Ascending aorta (tissue), 2 donors: ENCODE measurements at regions not wholly inside any gene's neighbourhood (a gene's known extent, or its start where the extent isn't known, plus 50 kb on each side); places are given as distances from the start of the nearest gene placed in this dataset.

Source experiments
- DNase-seq, 2 donors: peaks; one replicate each; pipeline ENCODE4 v3.0.0-alpha.2; 2019; ENCODE audit warnings: low spot score in 2 of 2
- H3K27ac ChIP-seq, 2 donors: fragments of 200-600 bp; sonication (generic); one replicate each; pipeline ENCODE4 v1.5.1; 2016 to 2017; ENCODE audit warnings: mild to moderate bottlenecking in 1 of 2
- H3K27me3 ChIP-seq: fragments of 200-600 bp; sonication (generic); one replicate; pipeline ENCODE4 v1.5.1; 2017
- H3K36me3 ChIP-seq, 2 donors: fragments of 200-600 bp; sonication (generic); one replicate each; pipeline ENCODE4 v1.5.1; 2016
- H3K4me1 ChIP-seq, 2 donors: fragments of 200-600 bp; sonication (generic); one replicate each; pipeline ENCODE4 v1.5.1; 2016 to 2017; ENCODE audit warnings: mild to moderate bottlenecking in 1 of 2
- H3K4me3 ChIP-seq, 2 donors: fragments of 200-600 bp; sonication (generic); one replicate each; pipeline ENCODE4 v1.5.1; 2016 to 2017; ENCODE audit warnings: mild to moderate bottlenecking in 1 of 2
- H3K9me3 ChIP-seq, 2 donors: fragments of 200-600 bp; sonication (generic); one replicate each; pipeline ENCODE4 v1.5.1; 2016
- intact Hi-C: fragments of 100-400 bp; cut with DNase I; formaldehyde crosslinking; loops from one replicate; pipeline ENCODE4 v1.15.1; 2023
- TF ChIP-seq, protein P1 (sequence below), 3 experiments: fragments of 200-600 bp in 2 of 3; fragments of 450-650 bp in 1 of 3; sonication (generic) in 2 of 3; IDR thresholded peaks; one replicate each; pipeline ENCODE4 v1.5.1; 2016 to 2019; ENCODE audit warnings: antibody characterized with exemption in 3 of 3, mild to moderate bottlenecking in 1 of 3, moderate library complexity in 1 of 3

DNA sequence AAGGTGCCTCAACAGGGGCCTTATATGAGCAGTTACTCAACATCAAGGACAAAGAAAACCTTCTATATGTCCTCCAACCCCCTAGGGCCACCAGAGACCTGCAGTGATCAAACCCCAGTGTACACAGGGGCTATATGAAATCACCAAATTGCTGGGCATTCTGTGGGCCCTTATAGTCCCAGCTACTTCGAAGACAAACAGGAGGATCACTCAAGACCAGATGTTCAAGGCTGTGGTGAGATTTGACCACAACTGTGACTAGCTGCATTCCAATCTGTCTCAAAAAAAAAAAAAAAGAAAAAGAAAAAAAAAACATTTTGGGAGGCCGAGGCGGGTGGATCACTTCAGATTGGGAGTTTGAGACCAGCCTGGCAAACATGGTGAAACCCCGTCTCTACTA lies 51.0 kb upstream of the PRB2 start:
- no peaks in the 10 kb centered on the region for H3K36me3 ChIP-seq
- no peak overlapping the region for H3K4me3 ChIP-seq
- no peaks in the 10 kb centered on the region for H3K27me3 ChIP-seq
- DNase-seq, result no peak
- H3K4me1 ChIP-seq, result no peaks in the 10 kb centered on the region
- no peaks in the 10 kb centered on the region for H3K9me3 ChIP-seq
- H3K27ac ChIP-seq, result no peak overlapping the region
- TF ChIP-seq, protein P1, sequence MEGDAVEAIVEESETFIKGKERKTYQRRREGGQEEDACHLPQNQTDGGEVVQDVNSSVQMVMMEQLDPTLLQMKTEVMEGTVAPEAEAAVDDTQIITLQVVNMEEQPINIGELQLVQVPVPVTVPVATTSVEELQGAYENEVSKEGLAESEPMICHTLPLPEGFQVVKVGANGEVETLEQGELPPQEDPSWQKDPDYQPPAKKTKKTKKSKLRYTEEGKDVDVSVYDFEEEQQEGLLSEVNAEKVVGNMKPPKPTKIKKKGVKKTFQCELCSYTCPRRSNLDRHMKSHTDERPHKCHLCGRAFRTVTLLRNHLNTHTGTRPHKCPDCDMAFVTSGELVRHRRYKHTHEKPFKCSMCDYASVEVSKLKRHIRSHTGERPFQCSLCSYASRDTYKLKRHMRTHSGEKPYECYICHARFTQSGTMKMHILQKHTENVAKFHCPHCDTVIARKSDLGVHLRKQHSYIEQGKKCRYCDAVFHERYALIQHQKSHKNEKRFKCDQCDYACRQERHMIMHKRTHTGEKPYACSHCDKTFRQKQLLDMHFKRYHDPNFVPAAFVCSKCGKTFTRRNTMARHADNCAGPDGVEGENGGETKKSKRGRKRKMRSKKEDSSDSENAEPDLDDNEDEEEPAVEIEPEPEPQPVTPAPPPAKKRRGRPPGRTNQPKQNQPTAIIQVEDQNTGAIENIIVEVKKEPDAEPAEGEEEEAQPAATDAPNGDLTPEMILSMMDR (IDR thresholded peaks at IDR 0.05), result no peak
- intact Hi-C loops, result no loop called here

DNA sequence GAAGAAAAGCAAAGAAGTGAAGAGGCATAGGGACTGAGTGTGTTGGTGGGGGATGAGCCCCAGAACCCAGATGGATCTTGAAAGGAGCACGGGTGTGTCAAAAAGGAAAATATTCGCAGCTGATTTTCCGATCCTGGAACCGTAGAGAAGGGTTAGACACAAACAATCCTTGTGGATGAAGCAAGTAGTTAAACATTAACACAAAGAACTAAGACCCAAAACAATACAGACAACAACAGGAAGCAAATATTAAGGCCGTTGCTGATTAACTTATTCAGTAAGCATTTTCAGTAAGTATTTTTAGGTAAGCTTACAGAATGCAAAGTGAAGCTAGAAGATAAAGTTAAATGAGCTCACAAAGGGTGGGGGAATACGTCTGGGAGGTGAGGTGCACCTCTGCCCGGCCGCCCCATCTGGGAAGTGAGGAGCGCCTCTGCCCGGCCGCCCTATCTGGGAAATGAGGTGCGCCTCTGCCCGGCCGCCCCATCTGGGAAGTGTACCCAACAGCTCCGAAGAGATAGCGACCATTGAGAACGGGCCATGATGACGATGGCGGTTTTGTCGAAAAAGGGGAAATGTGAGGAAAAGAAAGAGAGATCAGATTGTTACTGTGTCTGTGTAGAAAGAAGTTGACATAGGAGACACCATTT lies 62.8 kb upstream of the PRB2 start:
- Histone ChIP-seq H3K9me3 (no peaks in the 10 kb centered on the region), H3K27ac (no peak overlapping the region), H3K27me3 (no peaks in the 10 kb centered on the region), H3K36me3 (no peaks in the 10 kb centered on the region), H3K4me3 (no peak overlapping the region), H3K4me1 (no peaks in the 10 kb centered on the region)
- no peak for DNase-seq
- TF ChIP-seq, protein P1 (IDR thresholded peaks at IDR 0.05), result no peak
- intact Hi-C loops, result no loop called here

DNA sequence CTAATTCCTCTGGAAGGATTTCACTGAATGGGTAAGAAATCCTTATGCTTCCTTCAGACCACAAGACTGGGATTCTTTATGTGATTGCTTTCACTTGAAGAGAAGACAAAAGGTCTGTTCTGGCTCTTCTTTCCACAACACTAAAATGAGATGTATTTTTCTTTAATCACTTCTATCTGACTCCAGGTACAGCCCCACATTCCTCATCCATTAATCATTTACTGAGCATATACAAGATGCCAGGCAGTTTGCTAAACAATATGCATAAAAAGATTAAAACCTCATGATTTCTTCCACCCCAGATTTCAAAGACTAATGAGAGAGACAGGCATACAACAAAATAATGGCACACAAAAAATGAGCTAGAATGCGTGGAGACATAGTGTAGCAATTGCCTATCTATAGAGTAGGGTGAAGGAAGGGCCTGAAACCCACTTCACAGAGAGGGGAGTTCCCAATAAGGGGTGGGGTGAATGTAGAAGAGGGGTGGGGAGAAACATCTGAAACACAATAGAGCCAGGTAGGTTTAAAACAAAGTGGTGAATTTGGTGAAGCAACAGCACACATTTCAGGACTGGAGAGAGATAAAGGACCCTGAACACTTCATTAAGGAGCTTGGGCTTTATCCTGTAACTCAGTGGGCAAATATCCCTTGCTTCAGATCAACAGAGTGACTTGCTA lies 65.1 kb upstream of the PRB2 start:
- intact Hi-C loops, result no loop called here
- no peaks in the 10 kb centered on the region for H3K9me3 ChIP-seq
- no peak overlapping the region for H3K27ac ChIP-seq
- TF ChIP-seq, protein P1 (IDR thresholded peaks at IDR 0.05), result no peak
- DNase-seq, result no peak
- H3K4me1 ChIP-seq, result no peaks in the 10 kb centered on the region
- no peak overlapping the region for H3K4me3 ChIP-seq
- no peaks in the 10 kb centered on the region for H3K36me3 ChIP-seq
- no peaks in the 10 kb centered on the region for H3K27me3 ChIP-seq

DNA sequence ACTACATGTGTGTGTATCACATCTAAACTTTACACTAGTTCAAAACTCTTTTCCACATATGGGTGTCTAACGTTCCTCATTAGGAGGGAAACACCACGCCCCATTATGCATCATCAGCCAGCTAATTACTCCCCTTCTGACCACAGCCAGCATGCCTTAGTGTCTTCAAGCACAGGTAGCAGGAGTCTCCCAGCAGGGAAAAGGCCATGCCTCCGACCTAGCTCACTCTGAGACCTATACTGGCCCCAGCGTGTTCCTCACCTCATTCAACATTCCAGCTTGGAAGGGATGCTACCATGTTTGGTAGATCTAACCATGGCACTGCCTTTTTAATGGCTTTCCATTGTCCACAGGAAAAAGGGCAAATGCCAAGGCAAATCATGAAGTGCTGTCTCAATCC lies 66.1 kb upstream of the PRB2 start:
- H3K27me3 ChIP-seq, result no peaks in the 10 kb centered on the region
- TF ChIP-seq, protein P1 (IDR thresholded peaks at IDR 0.05), result no peak
- H3K4me1 ChIP-seq, result no peaks in the 10 kb centered on the region
- no peak for DNase-seq
- H3K36me3 ChIP-seq, result no peaks in the 10 kb centered on the region
- H3K27ac ChIP-seq, result no peak overlapping the region
- H3K9me3 ChIP-seq, result no peaks in the 10 kb centered on the region
- intact Hi-C loops, result no loop called here
- no peak overlapping the region for H3K4me3 ChIP-seq

DNA sequence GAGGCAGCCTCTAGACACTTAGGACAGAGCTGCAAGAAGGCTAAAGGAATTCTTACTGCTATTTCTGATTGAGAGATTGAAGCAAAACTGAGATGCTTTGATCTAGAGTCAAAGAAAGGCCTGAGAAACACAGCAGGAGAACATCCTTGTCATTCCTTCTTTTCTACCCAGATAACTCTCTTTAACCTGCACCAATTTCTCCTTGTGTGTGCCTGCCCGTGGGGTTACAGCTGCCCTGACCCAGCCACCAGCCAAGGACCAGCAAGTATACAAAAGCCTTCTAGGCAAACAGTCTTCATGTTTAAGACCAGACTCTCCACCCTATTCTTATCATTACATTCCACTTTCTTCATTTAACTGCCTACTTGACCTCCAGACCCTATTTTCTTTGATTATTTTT lies 81.7 kb upstream of the PRB2 start:
- TF ChIP-seq, protein P1 (IDR thresholded peaks at IDR 0.05), result no peak
- H3K4me1 ChIP-seq, result no peaks in the 10 kb centered on the region
- H3K36me3 ChIP-seq, result no peaks in the 10 kb centered on the region
- H3K27ac ChIP-seq, result no peak overlapping the region
- DNase-seq, result no peak
- H3K9me3 ChIP-seq, result peaks cover 0 to under 1% of the 10 kb centered on the region in 2 donors
- no peaks in the 10 kb centered on the region for H3K27me3 ChIP-seq
- intact Hi-C loops, result no loop called here
- H3K4me3 ChIP-seq, result no peak overlapping the region
